ENCODE measurements at regions not wholly inside any gene's neighbourhood (a gene's known extent, or its start where the extent isn't known, plus 50 kb on each side); places are given as distances from the start of the nearest gene placed in this dataset.
"Not testable (repeated sequence)": the region's sequence is repeated elsewhere in the genome, so short reads cannot be mapped to it uniquely, and the experiment has no call there.

- H3K4me1 ChIP-seq (ENCODE audit: insufficient read depth), result no peaks in the 10 kb centered on the region
- WGBS, 2 experiments (ENCODE audit: low coverage in 1 of 2, low lambda C conversion rate in 2 of 2, missing lambda C conversion rate in 2 of 2), result 7% methylated on average over 2 of the region's 2 CpGs
These were observed 1089.6 kb downstream of the DNAJB9 start for GRCh38 chr7:109659261-109659660.

GRCh38 chr7:109660401-109660800, 1090.7 kb downstream of the DNAJB9 start:
- Histone ChIP-seq H3K9me2 (ENCODE audit: insufficient read depth) (no peaks in the 10 kb centered on the region), H3K9ac (no peak overlapping the region), H3K4me2 (ENCODE audit: unreplicated experiment) (no peak overlapping the region), H3K4me3 (no peak overlapping the region), H3F3A (ENCODE audit: insufficient read depth) (no peaks in the 10 kb centered on the region), H3K36me3 (ENCODE audit: low read depth) (no peaks in the 10 kb centered on the region), H3K27me3 (replicated peaks; ENCODE audit: insufficient read depth) (no peaks in the 10 kb centered on the region), H2AFZ (no peak overlapping the region), H3K27ac (no peak overlapping the region), H3K79me2 (ENCODE audit: insufficient read depth) (no peaks in the 10 kb centered on the region), H3K9me3 (ENCODE audit: low read depth) (no peaks in the 10 kb centered on the region), H3K4me1 (ENCODE audit: insufficient read depth) (no peaks in the 10 kb centered on the region), H4K20me1 (ENCODE audit: insufficient read depth) (no peaks in the 10 kb centered on the region)
- in situ Hi-C loops (cut with MboI), result no loop called here
- no peak for DNase-seq
- WGBS, 2 experiments (ENCODE audit: low coverage in 1 of 2, low lambda C conversion rate in 2 of 2, missing lambda C conversion rate in 2 of 2), result 13 to 14% methylated on average over 4 of the region's 4 CpGs
- no peak for TF ChIP-seq EZH2 (IDR thresholded peaks at IDR 0.05; ENCODE audit: insufficient read depth, poor library complexity, severe bottlenecking)
- TF ChIP-seq EZH2phosphoT487 (IDR thresholded peaks at IDR 0.05; ENCODE audit: insufficient read depth, low read depth), result no peak

More at GRCh38 chr7:109659261-109659660, 1089.6 kb downstream of the DNAJB9 start:
- no peaks in the 10 kb centered on the region for H3K79me2 ChIP-seq (ENCODE audit: insufficient read depth)
- no peak overlapping the region for H3K4me2 ChIP-seq (ENCODE audit: unreplicated experiment)
- H3K27ac ChIP-seq, result no peak overlapping the region
- DNase-seq, result no peak
- TF ChIP-seq EZH2phosphoT487 (IDR thresholded peaks at IDR 0.05; ENCODE audit: insufficient read depth, low read depth) (no peak), EZH2 (IDR thresholded peaks at IDR 0.05; ENCODE audit: insufficient read depth, poor library complexity, severe bottlenecking) (no peak)
- H4K20me1 ChIP-seq (ENCODE audit: insufficient read depth), result no peaks in the 10 kb centered on the region
- no peak overlapping the region for H3K4me3 ChIP-seq
- no peaks in the 10 kb centered on the region for H3K9me2 ChIP-seq (ENCODE audit: insufficient read depth)
- H2AFZ ChIP-seq, result no peak overlapping the region
- no peaks in the 10 kb centered on the region for H3K36me3 ChIP-seq (ENCODE audit: low read depth)
- H3K27me3 ChIP-seq (replicated peaks; ENCODE audit: insufficient read depth), result no peaks in the 10 kb centered on the region
- H3F3A ChIP-seq (ENCODE audit: insufficient read depth), result no peaks in the 10 kb centered on the region
- in situ Hi-C loops (cut with MboI), result no loop called here
- no peaks in the 10 kb centered on the region for H3K9me3 ChIP-seq (ENCODE audit: low read depth)
- H3K9ac ChIP-seq, result no peak overlapping the region

DNA sequence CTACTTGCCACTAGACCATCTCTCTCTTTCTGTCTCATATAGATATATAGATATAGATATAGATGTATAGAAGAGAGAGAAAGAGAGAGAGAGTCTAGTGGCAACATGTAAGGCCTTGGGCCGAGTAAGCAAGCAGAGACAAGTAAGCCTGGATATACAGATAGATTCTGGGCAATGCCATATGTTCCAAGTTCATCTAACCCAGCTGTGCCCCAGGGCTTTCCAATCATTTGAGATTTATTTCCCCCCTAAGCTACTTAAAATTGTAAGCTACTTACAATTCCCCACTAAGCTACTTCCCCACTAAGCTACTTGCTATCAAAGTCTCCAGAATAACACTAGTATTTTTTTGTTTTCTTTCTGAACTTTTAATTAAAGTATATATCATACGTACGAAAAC, 1094.1 kb downstream of the DNAJB9 start:
- 27 to 28% methylated on average over 3 of the region's 3 CpGs for WGBS, 2 experiments (ENCODE audit: low coverage in 1 of 2, low lambda C conversion rate in 2 of 2, missing lambda C conversion rate in 2 of 2)

DNA sequence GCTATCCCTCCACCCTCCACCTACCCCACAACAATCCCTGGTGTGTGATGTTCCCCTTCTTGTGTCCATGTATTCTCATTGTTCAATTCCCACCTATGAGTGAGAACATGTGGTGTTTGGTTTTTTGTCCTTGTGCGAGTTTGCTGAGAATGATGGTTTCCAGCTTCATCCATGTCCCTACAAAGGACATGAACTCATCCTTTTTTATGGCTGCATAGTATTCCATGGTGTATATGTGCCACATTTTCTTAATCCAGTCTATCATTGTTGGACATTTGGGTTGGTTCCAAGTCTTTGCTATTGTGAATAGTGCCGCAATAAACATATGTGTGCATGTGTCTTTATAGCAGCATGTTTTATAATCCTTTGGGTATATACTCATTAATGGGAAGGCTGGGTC, 1117.6 kb downstream of the DNAJB9 start:
- H3F3A ChIP-seq (ENCODE audit: insufficient read depth); H2AFZ ChIP-seq; H3K9ac ChIP-seq; H3K36me3 ChIP-seq (ENCODE audit: low read depth); H3K4me2 ChIP-seq (ENCODE audit: unreplicated experiment); H3K27me3 ChIP-seq (replicated peaks; ENCODE audit: insufficient read depth); H3K79me2 ChIP-seq (ENCODE audit: insufficient read depth); DNase-seq; in situ Hi-C loops (cut with MboI); H3K4me1 ChIP-seq (ENCODE audit: insufficient read depth); H3K4me3 ChIP-seq; H4K20me1 ChIP-seq (ENCODE audit: insufficient read depth); H3K27ac ChIP-seq; H3K9me3 ChIP-seq (ENCODE audit: low read depth); H3K9me2 ChIP-seq (ENCODE audit: insufficient read depth): not testable (repeated sequence)
- 35 to 42% methylated on average over 2 of the region's 2 CpGs for WGBS, 2 experiments (ENCODE audit: low coverage in 1 of 2, low lambda C conversion rate in 2 of 2, missing lambda C conversion rate in 2 of 2)

More for the DNA sequence above, 1094.1 kb downstream of the DNAJB9 start:
- in situ Hi-C loops (cut with MboI), result no loop called here
- H3F3A ChIP-seq (ENCODE audit: insufficient read depth), result no peaks in the 10 kb centered on the region
- no peaks in the 10 kb centered on the region for H3K27me3 ChIP-seq (replicated peaks; ENCODE audit: insufficient read depth)
- H3K36me3 ChIP-seq (ENCODE audit: low read depth), result no peaks in the 10 kb centered on the region
- no peak overlapping the region for H3K9ac ChIP-seq
- H3K79me2 ChIP-seq (ENCODE audit: insufficient read depth), result no peaks in the 10 kb centered on the region
- TF ChIP-seq EZH2 (IDR thresholded peaks at IDR 0.05; ENCODE audit: insufficient read depth, poor library complexity, severe bottlenecking), result no peak
- no peak overlapping the region for H3K4me3 ChIP-seq
- H3K9me2 ChIP-seq (ENCODE audit: insufficient read depth), result no peaks in the 10 kb centered on the region
- no peak overlapping the region for H3K4me2 ChIP-seq (ENCODE audit: unreplicated experiment)
- no peaks in the 10 kb centered on the region for H3K9me3 ChIP-seq (ENCODE audit: low read depth)
- no peak for DNase-seq
- H3K27ac ChIP-seq, result no peak overlapping the region
- no peak overlapping the region for H2AFZ ChIP-seq
- no peaks in the 10 kb centered on the region for H3K4me1 ChIP-seq (ENCODE audit: insufficient read depth)
- no peaks in the 10 kb centered on the region for H4K20me1 ChIP-seq (ENCODE audit: insufficient read depth)

GRCh38 chr7:109692613-109693012, 1122.9 kb downstream of the DNAJB9 start:
- H3K4me1 ChIP-seq (ENCODE audit: insufficient read depth); H3K9me3 ChIP-seq (ENCODE audit: low read depth); H4K20me1 ChIP-seq (ENCODE audit: insufficient read depth); H3K9me2 ChIP-seq (ENCODE audit: insufficient read depth); in situ Hi-C loops (cut with MboI); H3K4me2 ChIP-seq (ENCODE audit: unreplicated experiment); H3K27ac ChIP-seq; H3K79me2 ChIP-seq (ENCODE audit: insufficient read depth); DNase-seq; H3K9ac ChIP-seq; H3K27me3 ChIP-seq (replicated peaks; ENCODE audit: insufficient read depth); H3F3A ChIP-seq (ENCODE audit: insufficient read depth); H3K4me3 ChIP-seq; H3K36me3 ChIP-seq (ENCODE audit: low read depth); H2AFZ ChIP-seq: not testable (repeated sequence)
- 4 to 24% methylated on average over 4 of the region's 4 CpGs for WGBS, 2 experiments (ENCODE audit: low coverage in 1 of 2, low lambda C conversion rate in 2 of 2, missing lambda C conversion rate in 2 of 2)
